Transverse colon (tissue), 4 donors: ENCODE measurements at regions not wholly inside any gene's neighbourhood (a gene's known extent, or its start where the extent isn't known, plus 50 kb on each side); places are given as distances from the start of the nearest gene placed in this dataset.
A peak's percentile ranks its signal among the peaks of the same experiment; 100 is the strongest.

Experiments used
- POLR2A ChIP-seq: fragments of 450-650 bp; IDR thresholded peaks from one replicate; pipeline ENCODE4 v1.6.1; 2016; ENCODE audit warnings: antibody characterized with exemption, mild to moderate bottlenecking, moderate library complexity
- POLR2AphosphoS5 ChIP-seq, 3 donors: sonication (generic); formaldehyde crosslinking; IDR thresholded peaks; one replicate each; pipeline ENCODE4 v1.6.1; 2016; ENCODE audit warnings: antibody characterized with exemption in 3 of 3
- TF ChIP-seq, protein P1 (sequence below), 5 experiments: fragments of 200-600 bp in 3 of 5; fragments of 450-650 bp in 2 of 5; sonication (generic) in 3 of 5; IDR thresholded peaks; 1 replicate in 2 of 5; 2 replicates in 3 of 5; pipeline ENCODE4 v1.5.1; 2016 to 2017; ENCODE audit warnings: antibody characterized with exemption in 5 of 5, inconsistent platforms in 3 of 5, mild to moderate bottlenecking in 2 of 5, moderate library complexity in 1 of 5

DNA sequence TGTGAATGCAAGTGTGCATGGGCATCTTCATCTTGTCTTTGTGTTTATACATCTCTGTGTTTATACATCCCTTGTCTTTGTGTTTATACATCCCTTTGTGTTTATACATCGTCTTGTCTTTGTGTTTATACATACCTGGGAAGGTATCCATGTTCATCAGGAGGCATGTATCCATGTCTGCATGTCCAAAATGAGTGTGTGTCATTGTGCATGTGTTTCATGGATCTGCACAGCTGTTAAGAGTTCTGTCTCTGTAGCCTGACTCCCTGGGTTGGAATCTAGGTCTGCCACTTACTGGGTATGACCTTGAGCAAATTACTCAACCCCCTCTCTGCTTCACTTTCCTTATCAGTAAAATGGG is 50.1 kb upstream of the SIRPA start:
- TF ChIP-seq, protein P1, sequence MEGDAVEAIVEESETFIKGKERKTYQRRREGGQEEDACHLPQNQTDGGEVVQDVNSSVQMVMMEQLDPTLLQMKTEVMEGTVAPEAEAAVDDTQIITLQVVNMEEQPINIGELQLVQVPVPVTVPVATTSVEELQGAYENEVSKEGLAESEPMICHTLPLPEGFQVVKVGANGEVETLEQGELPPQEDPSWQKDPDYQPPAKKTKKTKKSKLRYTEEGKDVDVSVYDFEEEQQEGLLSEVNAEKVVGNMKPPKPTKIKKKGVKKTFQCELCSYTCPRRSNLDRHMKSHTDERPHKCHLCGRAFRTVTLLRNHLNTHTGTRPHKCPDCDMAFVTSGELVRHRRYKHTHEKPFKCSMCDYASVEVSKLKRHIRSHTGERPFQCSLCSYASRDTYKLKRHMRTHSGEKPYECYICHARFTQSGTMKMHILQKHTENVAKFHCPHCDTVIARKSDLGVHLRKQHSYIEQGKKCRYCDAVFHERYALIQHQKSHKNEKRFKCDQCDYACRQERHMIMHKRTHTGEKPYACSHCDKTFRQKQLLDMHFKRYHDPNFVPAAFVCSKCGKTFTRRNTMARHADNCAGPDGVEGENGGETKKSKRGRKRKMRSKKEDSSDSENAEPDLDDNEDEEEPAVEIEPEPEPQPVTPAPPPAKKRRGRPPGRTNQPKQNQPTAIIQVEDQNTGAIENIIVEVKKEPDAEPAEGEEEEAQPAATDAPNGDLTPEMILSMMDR (IDR thresholded peaks at IDR 0.05): no peak
- TF ChIP-seq POLR2A (no peak), POLR2AphosphoS5 (IDR thresholded peaks at IDR 0.05) (peak; percentile 62 to 83 (median 70))
